Colonic mucosa (tissue), 4 donors: ENCODE measurements at regions not wholly inside any gene's neighbourhood (a gene's known extent, or its start where the extent isn't known, plus 50 kb on each side); places are given as distances from the start of the nearest gene placed in this dataset.

Experiments
- DNase-seq: peaks from one replicate; pipeline ENCODE4 v3.0.0-alpha.2; 2020
- H3K27ac ChIP-seq: fragments of 200-600 bp; one replicate; pipeline ENCODE4 v1.8.0; 2021
- H3K27me3 ChIP-seq: fragments of 200-600 bp; one replicate; pipeline ENCODE4 v1.8.0; 2021
- H3K36me3 ChIP-seq: fragments of 200-600 bp; one replicate; pipeline ENCODE4 v1.8.0; 2021
- H3K4me1 ChIP-seq: fragments of 200-600 bp; one replicate; pipeline ENCODE4 v1.8.0; 2021; ENCODE audit warnings: mild to moderate bottlenecking
- H3K4me3 ChIP-seq: fragments of 200-600 bp; one replicate; pipeline ENCODE4 v1.8.0; 2021
- H3K9ac ChIP-seq, 2 donors: one replicate each; pipeline ENCODE4 v1.7.0; 2013; ENCODE audit warnings: control low read depth in 2 of 2, low read depth in 2 of 2, low read length in 2 of 2
- H3K9me3 ChIP-seq: fragments of 200-600 bp; one replicate; pipeline ENCODE4 v1.8.0; 2021
- intact Hi-C: fragments of 100-400 bp; cut with DNase I; formaldehyde crosslinking; loops from one replicate; pipeline ENCODE4 v1.14.1; 2022
- TF ChIP-seq, protein P1 (sequence below): fragments of 200-600 bp; IDR thresholded peaks from one replicate; pipeline ENCODE4 v1.8.0; 2022; ENCODE audit warnings: antibody characterized with exemption, mild to moderate bottlenecking
- donor health status: healthy.
- donor health status: DM: no; HTN: no; CAD: no.
- donor health status: DM: no; HTN: no; CAD: no.

DNA sequence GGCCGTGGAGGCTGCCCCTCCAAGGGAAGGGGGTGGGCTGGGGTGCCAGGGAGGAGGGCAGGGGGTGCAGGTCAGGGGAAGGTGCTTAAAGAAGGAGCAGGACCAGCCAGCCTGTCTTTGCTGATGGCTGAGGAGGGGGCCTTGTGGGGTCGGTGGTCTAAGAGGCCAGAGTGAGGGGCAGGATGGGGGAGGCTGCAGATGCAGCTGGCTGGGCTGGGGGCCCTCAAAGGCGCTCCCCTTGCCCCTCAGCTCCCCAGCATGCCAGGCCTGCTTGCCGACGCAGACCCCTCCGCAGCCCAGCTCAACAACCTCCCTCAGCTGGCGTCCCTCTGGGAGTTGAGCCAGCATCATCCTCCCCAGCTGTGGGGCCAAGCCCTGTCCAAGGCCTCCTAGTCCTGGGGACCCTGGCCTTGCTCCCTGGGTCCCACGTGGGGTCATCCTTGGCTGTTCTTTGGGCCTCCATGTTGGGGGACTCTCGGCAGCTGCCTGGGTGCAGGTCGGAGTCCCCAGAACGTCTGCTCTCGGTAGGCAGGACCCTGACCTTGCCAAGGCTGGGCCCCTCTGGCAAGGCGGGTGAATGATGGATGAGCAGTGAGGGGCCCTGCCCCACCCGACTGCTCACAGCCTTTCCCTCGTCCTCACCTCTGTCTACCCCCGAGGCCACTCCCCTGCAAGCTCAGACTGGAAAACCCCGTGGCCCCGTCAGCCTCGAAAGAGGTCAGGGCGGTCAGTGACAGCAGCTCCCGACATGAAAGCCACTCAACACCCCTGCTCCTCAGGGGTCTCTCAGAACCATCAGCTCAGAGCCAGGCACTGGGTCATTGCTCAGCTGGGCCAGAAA, 119.4 kb downstream of the FAM53A start:
- Histone ChIP-seq H3K4me3 (no peak overlapping the region), H3K4me1 (no peaks in the 10 kb centered on the region), H3K9ac (no peak overlapping the region), H3K36me3 (no peaks in the 10 kb centered on the region), H3K27ac (no peak overlapping the region), H3K9me3 (no peaks in the 10 kb centered on the region), H3K27me3 (no peaks in the 10 kb centered on the region)
- TF ChIP-seq, protein P1, sequence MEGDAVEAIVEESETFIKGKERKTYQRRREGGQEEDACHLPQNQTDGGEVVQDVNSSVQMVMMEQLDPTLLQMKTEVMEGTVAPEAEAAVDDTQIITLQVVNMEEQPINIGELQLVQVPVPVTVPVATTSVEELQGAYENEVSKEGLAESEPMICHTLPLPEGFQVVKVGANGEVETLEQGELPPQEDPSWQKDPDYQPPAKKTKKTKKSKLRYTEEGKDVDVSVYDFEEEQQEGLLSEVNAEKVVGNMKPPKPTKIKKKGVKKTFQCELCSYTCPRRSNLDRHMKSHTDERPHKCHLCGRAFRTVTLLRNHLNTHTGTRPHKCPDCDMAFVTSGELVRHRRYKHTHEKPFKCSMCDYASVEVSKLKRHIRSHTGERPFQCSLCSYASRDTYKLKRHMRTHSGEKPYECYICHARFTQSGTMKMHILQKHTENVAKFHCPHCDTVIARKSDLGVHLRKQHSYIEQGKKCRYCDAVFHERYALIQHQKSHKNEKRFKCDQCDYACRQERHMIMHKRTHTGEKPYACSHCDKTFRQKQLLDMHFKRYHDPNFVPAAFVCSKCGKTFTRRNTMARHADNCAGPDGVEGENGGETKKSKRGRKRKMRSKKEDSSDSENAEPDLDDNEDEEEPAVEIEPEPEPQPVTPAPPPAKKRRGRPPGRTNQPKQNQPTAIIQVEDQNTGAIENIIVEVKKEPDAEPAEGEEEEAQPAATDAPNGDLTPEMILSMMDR, result no peak
- intact Hi-C loops, result no loop called here
- DNase-seq, result no peak

DNA sequence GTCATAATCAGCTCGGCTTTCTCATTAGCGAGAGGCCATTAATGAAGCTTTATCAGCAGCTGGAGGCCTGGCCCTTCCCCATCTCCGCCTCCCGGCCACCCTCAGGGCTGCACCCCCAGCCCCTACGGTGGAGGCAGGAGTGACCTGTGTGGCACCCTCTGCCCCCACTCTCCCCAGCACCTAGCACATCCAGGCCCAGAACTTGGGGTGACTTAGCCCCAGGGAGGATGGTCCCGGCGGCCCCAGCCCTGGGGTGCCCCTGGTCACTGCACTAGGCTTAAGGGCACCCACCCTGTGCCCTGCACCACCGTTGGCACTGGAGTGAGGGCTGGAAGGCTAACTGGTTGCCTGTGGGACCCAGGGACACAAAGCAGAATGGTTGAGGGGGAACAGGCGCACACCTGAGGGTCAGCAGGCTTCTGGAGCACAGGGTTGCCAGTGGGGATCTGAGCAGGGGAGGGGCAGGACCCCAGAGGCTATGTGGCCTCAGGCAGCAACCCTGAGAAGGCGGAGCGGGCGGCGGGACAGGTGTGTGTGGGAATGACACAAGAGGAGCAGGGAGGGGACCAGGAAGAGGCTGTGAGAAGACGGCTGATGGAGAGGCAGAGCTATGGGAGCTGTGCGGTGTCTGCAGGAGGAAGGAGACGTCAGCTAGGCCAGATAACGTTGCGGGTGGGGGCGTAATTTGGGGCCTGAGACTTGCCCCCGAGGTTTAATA, 120.2 kb downstream of the FAM53A start:
- intact Hi-C loops, result no loop called here
- peaks cover 2% of the 10 kb centered on the region for H3K27me3 ChIP-seq

DNA sequence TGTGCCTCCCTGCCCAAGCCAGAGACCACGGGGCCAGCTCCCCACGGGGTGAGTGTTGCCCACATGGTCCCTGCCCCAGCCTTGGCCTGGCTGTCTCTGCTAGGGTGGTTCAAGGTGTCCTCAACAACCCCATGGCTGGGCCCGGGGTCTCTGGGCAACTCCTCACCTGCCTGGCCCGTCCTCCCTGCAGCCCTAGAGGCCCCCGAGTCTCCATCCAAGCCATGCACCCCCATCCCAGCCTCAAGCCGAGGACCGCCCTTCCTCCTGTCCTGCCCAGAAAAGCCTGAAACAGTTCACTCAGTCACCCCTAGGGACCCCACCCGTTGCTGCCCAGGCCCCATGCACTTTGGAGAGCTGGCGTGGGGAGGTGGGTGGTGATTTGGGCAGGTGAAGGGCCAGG, 120.9 kb downstream of the FAM53A start:
- Histone ChIP-seq H3K27ac (no peak overlapping the region), H3K9me3 (no peaks in the 10 kb centered on the region), H3K4me1 (no peaks in the 10 kb centered on the region), H3K36me3 (no peaks in the 10 kb centered on the region), H3K4me3 (no peak overlapping the region), H3K9ac (no peak overlapping the region), H3K27me3 (peaks cover 5% of the 10 kb centered on the region)
- TF ChIP-seq, protein P1, result no peak
- intact Hi-C loops, result no loop called here
- no peak for DNase-seq

More for the DNA sequence above, 120.2 kb downstream of the FAM53A start:
- Histone ChIP-seq H3K36me3 (no peaks in the 10 kb centered on the region), H3K9me3 (no peaks in the 10 kb centered on the region), H3K9ac (no peak overlapping the region), H3K4me3 (no peak overlapping the region), H3K4me1 (no peaks in the 10 kb centered on the region), H3K27ac (no peak overlapping the region)
- DNase-seq, result no peak
- TF ChIP-seq, protein P1, result no peak

DNA sequence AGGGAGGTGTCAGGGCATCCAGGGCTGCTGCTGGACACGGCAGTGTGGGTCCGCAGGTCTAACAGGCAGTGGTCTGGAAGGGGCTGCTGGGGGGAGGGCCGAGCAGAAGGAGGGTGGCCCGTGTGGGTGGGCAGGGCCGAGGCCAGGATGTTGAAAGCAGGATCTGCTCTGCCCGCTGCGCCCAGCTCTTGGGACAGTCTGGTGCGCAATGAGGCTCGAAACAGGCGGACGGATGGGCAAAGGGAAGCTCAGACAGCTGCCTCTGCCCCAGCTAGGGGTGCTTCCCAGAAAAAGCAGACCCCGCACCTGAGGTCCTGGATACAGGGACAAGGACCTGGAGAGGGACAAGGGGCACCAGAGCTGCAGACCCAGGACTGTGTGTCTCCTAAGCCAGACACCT, 121.3 kb downstream of the FAM53A start:
- no peak overlapping the region for H3K27ac ChIP-seq

DNA sequence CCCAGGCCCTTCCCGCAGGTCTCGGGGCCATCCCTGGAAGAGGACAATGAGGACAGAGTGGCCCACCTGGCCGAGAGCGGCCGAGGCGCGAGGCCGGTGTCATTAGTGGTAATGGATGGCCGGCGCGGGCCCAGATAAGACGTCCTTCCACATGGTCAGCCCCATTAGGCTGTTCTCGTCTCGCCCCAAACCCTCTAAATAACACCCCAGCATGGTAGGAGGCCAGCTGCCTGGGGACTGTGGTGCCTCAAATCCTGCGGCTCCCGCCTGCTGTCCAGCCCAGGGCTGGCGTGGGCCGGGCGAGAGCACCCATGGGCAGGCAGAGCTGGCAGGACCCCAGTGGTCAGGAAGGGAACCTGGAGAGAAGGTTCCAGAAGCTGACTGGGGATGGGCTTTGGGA, 121.7 kb downstream of the FAM53A start:
- no peaks in the 10 kb centered on the region for H3K9me3 ChIP-seq
- no peak overlapping the region for H3K4me3 ChIP-seq
- no peak for DNase-seq
- no peak overlapping the region for H3K27ac ChIP-seq
- no peaks in the 10 kb centered on the region for H3K36me3 ChIP-seq
- H3K27me3 ChIP-seq, result peaks cover 11% of the 10 kb centered on the region
- no peak overlapping the region for H3K9ac ChIP-seq
- intact Hi-C loops, result no loop called here
- no peaks in the 10 kb centered on the region for H3K4me1 ChIP-seq
- TF ChIP-seq, protein P1, result no peak

More for the DNA sequence above, 121.3 kb downstream of the FAM53A start:
- Histone ChIP-seq H3K9me3 (no peaks in the 10 kb centered on the region), H3K36me3 (no peaks in the 10 kb centered on the region), H3K27me3 (peaks cover 9% of the 10 kb centered on the region), H3K4me1 (no peaks in the 10 kb centered on the region), H3K4me3 (no peak overlapping the region), H3K9ac (no peak overlapping the region)
- intact Hi-C loops, result no loop called here
- TF ChIP-seq, protein P1, result no peak
- DNase-seq, result no peak
